ENCODE measurements at regions not wholly inside any gene's neighbourhood (a gene's known extent, or its start where the extent isn't known, plus 50 kb on each side); places are given as distances from the start of the nearest gene placed in this dataset.

- no peak for TF ChIP-seq ZBTB11 (CRISPR knock-in tag; IDR thresholded peaks at IDR 0.05)
- no peak for TF ChIP-seq NR2C1 (IDR thresholded peaks at IDR 0.05)
- TF ChIP-seq ZBTB40 (IDR thresholded peaks at IDR 0.05; ENCODE audit: borderline replicate concordance) = no peak
- no peak for TF ChIP-seq IRF4 (IDR thresholded peaks at IDR 0.05; ENCODE audit: low read depth, low read length)
- no peak for TF ChIP-seq CREM (IDR thresholded peaks at IDR 0.05; ENCODE audit: low read depth)
- no peak for TF ChIP-seq MTA3 (IDR thresholded peaks at IDR 0.05; ENCODE audit: borderline replicate concordance, low read length)
- TF ChIP-seq PAX8 (IDR thresholded peaks at IDR 0.05) = no peak
- TF ChIP-seq FOXM1 (IDR thresholded peaks at IDR 0.05; ENCODE audit: low read depth, low read length) = no peak
- TF ChIP-seq IKZF1 (conservative IDR thresholded peaks at IDR 0.05) = no peak
- TF ChIP-seq, protein P1, sequence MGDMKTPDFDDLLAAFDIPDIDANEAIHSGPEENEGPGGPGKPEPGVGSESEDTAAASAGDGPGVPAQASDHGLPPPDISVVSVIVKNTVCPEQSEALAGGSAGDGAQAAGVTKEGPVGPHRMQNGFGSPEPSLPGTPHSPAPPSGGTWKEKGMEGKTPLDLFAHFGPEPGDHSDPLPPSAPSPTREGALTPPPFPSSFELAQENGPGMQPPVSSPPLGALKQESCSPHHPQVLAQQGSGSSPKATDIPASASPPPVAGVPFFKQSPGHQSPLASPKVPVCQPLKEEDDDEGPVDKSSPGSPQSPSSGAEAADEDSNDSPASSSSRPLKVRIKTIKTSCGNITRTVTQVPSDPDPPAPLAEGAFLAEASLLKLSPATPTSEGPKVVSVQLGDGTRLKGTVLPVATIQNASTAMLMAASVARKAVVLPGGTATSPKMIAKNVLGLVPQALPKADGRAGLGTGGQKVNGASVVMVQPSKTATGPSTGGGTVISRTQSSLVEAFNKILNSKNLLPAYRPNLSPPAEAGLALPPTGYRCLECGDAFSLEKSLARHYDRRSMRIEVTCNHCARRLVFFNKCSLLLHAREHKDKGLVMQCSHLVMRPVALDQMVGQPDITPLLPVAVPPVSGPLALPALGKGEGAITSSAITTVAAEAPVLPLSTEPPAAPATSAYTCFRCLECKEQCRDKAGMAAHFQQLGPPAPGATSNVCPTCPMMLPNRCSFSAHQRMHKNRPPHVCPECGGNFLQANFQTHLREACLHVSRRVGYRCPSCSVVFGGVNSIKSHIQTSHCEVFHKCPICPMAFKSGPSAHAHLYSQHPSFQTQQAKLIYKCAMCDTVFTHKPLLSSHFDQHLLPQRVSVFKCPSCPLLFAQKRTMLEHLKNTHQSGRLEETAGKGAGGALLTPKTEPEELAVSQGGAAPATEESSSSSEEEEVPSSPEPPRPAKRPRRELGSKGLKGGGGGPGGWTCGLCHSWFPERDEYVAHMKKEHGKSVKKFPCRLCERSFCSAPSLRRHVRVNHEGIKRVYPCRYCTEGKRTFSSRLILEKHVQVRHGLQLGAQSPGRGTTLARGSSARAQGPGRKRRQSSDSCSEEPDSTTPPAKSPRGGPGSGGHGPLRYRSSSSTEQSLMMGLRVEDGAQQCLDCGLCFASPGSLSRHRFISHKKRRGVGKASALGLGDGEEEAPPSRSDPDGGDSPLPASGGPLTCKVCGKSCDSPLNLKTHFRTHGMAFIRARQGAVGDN (IDR thresholded peaks at IDR 0.05) = no peak
- TF ChIP-seq DPF2 (IDR thresholded peaks at IDR 0.05) = no peak
These were observed 58.5 kb upstream of the NTM start (continued) for GRCh38 chr11:131311776-131312514.

Data from GM12878 (cell line).